ENCODE measurements at regions not wholly inside any gene's neighbourhood (a gene's known extent, or its start where the extent isn't known, plus 50 kb on each side); places are given as distances from the start of the nearest gene placed in this dataset.

- Histone ChIP-seq H3K9me3 (ENCODE audit: control insufficient read depth, insufficient read depth, low read length) (no peaks in the 10 kb centered on the region), H3K9ac (ENCODE audit: low read depth, low read length) (no peak overlapping the region), H2BK20ac (ENCODE audit: low read depth, low read length) (no peak overlapping the region), H4K5ac (ENCODE audit: low read depth, low read length) (no peak overlapping the region), H2BK15ac (ENCODE audit: low read depth, low read length) (no peak overlapping the region), H2AFZ (replicated peaks; ENCODE audit: low read length, poor library complexity) (no peak overlapping the region), H2BK5ac (ENCODE audit: low read depth, low read length, poor library complexity, severe bottlenecking) (no peak overlapping the region), H2AK5ac (ENCODE audit: low read depth, low read length) (no peak overlapping the region), H3K4me2 (ENCODE audit: low read depth, low read length) (no peak overlapping the region), H3K9me1 (ENCODE audit: insufficient read depth, low read length) (no peaks in the 10 kb centered on the region), H3K56ac (ENCODE audit: extremely low read depth, insufficient read depth, low read length) (no peak overlapping the region), H4K20me1 (ENCODE audit: insufficient read depth, low read length) (no peaks in the 10 kb centered on the region), H4K8ac (ENCODE audit: low read depth in 2 of 2, low read length in 2 of 2) (no peak overlapping the region), H3K4me1 (ENCODE audit: control insufficient read depth, insufficient read depth, low read length) (no peaks in the 10 kb centered on the region), H3K27me3 (ENCODE audit: control insufficient read depth, insufficient read depth, low read length) (no peaks in the 10 kb centered on the region), H3K4me3 (ENCODE audit: insufficient read depth, low read depth, low read length) (no peak overlapping the region), H4K91ac (ENCODE audit: insufficient read depth, low read depth, low read length) (no peak overlapping the region), H3K18ac (ENCODE audit: low read depth, low read length) (no peak overlapping the region), H3K23ac (ENCODE audit: low read depth, low read length) (no peak overlapping the region), H3K4ac (ENCODE audit: low read depth, low read length) (no peak overlapping the region), H3K79me1 (ENCODE audit: low read depth in 1 of 2, low read length in 2 of 2) (no peaks in the 10 kb centered on the region), H3K27ac (ENCODE audit: insufficient read depth, low read length) (no peak overlapping the region), H2BK120ac (ENCODE audit: low read depth, low read length) (no peak overlapping the region), H3K14ac (replicated peaks; ENCODE audit: low read depth, low read length) (no peak overlapping the region), H2AK9ac (replicated peaks; ENCODE audit: low read depth, low read length, poor library complexity) (no peak overlapping the region), H3K36me3 (ENCODE audit: control insufficient read depth, insufficient read depth, low read length) (no peaks in the 10 kb centered on the region)
- WGBS, 2 experiments (ENCODE audit: extremely low coverage in 2 of 2, insufficient read length in 1 of 2): no CpG with 5 or more reads among the region's 2 CpGs
- in situ Hi-C loops (cut with MboI; ENCODE audit: low sequenced_read_pairs) (no loop called here), intact Hi-C loops (cut with micrococcal nuclease) (no loop called here), dilution Hi-C loops (cut with HindIII; ENCODE audit: low sequenced_read_pairs, unreplicated experiment) (no loop called here)
- ChIA-PET CTCF (no interaction called here), POLR2A (ENCODE audit: unreplicated experiment) (no interaction called here)
- TF ChIP-seq NFE2L2 (IDR thresholded peaks at IDR 0.05; ENCODE audit: low read depth, low read length) (no peak), SMC3 (IDR thresholded peaks at IDR 0.05; ENCODE audit: low read depth, low read length) (no peak), RAD21 (IDR thresholded peaks at IDR 0.05; ENCODE audit: low read length) (no peak), FOS (IDR thresholded peaks at IDR 0.05; ENCODE audit: low read depth, low read length) (no peak), RCOR1 (IDR thresholded peaks at IDR 0.05; ENCODE audit: insufficient replicate concordance, low read length) (no peak), MAZ (IDR thresholded peaks at IDR 0.05; ENCODE audit: borderline replicate concordance, low read depth, low read length) (no peak), MAFK (IDR thresholded peaks at IDR 0.05; ENCODE audit: low read depth, low read length) (no peak), ELK1 (IDR thresholded peaks at IDR 0.05; ENCODE audit: borderline replicate concordance, low read depth, low read length) (no peak), CEBPB (IDR thresholded peaks at IDR 0.05; ENCODE audit: low read depth, low read length) (no peak), USF2 (IDR thresholded peaks at IDR 0.05; ENCODE audit: low read depth, low read length) (no peak), BHLHE40 (IDR thresholded peaks at IDR 0.05; ENCODE audit: low read depth, low read length) (no peak), POLR2A (IDR thresholded peaks at IDR 0.05; ENCODE audit: low read depth, low read length) (no peak), CTCF (conservative IDR thresholded peaks at IDR 0.05; ENCODE audit: low read depth, low read length) (no peak), RFX5 (IDR thresholded peaks at IDR 0.05; ENCODE audit: low read depth, low read length) (no peak), CHD1 (IDR thresholded peaks at IDR 0.05; ENCODE audit: low read depth, low read length) (no peak), MXI1 (IDR thresholded peaks at IDR 0.05; ENCODE audit: borderline replicate concordance, low read depth, low read length) (no peak)
- BruUV-seq (replicated peaks): no TSS peak
- ATAC-seq (ENCODE audit: low read depth): no peak
- DNase-seq: no peak
These were observed 1160.6 kb downstream of the GATA3 start for GRCh38 chr10:9215121-9215520.

All from IMR-90 (cell line).